G401.6 (cell line): ENCODE measurements at regions not wholly inside any gene's neighbourhood (a gene's known extent, or its start where the extent isn't known, plus 50 kb on each side); places are given as distances from the start of the nearest gene placed in this dataset.

Experiments
- FAIRE-seq: peaks from 2 replicates; lab custom pipeline; 2012; peaks lifted over from hg19 to GRCh38; lab: Jason Lieb, UNC

DNA sequence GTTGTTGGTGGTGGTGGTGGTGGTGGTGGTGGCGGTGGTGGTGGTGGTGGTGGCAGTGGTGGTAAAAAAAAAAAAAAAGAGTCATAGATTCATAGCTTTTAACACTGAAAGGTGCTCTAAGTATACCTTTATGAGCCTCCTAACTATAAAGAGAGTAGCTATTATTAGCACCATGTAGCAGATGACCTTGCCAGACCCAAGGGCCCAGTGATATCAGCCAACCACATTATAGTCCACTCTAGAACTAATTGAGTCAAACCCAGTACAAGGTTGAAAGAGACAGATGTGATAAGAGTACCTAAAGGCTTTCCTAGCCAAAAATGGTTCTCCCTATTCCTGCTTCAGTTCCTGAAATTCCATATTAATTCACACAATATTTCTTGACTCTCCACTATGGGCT lies 245.3 kb downstream of the HACE1 start:
- FAIRE-seq: no peak

DNA sequence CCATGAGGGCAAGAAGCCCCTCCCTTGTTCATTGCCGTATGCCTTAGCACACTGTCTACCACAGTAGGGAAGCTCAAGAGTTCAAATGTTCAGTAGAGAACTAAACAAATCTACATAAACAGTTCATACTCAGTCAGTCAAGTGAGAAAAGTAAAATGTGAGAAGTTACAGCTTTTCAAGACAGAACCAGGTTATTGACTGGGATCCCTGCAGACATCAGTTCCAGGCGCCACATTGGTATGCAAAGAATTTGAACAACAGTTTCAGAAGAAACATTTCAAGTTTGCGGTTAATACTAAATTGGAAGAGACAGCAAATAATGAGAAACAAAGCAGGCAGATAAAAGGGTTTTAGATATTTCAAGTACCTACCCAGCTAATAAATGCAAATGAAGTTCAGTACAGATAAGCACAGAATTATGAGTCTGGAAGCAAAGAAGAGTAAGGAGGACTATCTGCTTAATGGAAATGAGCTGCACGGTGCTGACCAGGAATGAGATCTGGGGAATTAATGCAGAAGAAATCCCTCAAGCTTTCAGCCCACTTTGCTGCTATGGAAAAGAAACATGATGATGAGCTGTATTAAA lies 246.2 kb downstream of the HACE1 start:
- FAIRE-seq: peak; percentile 96

DNA sequence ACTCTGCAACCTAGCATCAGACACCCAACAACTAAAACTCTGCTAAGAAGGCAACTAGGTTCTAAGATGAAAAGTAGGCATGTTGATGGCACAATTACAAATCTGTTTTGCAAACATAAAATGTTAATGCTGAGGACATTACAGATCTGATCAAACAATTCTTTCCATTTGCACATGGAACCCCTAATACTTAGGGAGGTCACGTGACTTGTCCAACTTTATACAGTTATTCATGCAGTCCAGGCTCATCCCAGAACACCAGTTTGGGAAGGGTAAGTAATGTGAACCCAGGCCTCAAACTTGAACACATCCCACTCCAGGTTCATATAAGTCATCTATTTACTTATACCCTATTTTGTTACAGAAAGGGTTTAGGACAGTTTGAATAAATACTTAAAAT lies 247.2 kb downstream of the HACE1 start:
- no peak for FAIRE-seq

DNA sequence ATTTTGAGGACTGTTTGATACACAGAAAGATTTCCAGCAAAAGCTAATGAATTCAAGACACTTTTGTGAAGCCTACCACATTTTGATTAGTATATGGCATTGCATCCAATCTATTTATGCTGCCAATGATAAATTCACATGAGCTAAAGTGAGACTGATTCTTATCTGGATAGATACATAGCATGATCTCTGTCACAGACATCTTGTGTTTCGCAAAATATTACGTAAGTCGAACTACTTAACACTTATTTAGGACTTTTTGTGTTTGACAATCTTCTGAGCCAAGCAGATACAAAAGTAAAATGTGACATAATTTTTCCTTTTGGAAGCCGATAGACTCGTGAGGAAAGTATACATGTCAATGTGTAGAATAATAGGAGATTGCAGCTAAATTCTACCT lies 251.6 kb downstream of the HACE1 start:
- no peak for FAIRE-seq

DNA sequence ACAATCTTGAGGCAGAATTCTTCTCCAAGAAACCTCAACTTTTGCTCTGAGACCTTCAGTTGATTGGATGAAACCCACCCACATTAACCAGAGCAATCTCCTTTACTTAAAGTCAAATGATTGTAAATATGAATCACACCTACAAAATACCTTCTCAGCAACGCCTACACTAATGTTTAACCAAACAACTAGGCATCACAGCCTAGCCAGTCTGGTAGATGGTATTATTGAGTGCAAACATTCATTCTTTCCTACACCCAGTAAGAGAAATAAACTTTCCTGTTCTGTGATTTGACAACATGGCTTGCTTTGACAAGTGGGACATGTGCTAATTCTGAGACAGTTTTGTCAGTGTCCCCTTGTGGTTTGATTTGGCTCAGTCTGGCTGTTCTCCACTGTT lies 252.2 kb downstream of the HACE1 start:
- no peak for FAIRE-seq

DNA sequence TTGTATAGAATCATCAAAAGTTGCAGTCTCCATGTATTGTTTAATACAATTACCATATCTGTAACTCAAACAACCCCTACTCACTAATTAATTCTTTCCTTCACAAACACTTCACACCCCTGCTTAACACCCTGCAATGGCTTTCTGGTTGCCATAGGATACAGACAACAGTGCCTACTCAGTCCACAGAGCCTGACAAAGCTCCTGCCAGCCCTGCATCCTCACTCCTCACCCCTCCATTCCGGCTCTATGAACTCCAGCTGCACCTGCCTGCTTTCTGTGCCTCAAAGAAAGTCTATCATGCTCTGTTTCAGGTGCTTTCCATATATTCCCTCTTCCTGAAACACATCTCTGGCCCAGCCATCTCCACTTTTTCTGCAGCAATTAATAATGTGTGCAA lies 253.4 kb downstream of the HACE1 start:
- FAIRE-seq: no peak

DNA sequence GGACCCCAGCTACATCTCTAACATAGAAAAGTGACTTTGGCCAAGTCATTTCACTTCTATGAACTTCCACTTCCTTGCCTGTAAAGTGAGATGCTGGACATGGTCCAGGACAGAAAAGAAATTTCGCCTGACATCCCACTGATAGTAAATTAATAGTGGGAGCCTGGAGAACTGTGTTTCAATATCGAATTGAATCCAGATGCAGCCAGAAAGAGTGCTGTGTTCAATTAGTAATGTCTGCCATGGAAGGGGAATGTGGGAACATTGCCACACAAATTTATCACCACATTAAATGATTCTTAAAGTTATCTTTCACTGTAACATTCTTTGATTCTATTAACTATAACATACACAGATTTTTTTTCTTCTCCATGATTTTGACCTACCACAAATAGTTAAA lies 255.0 kb downstream of the HACE1 start:
- no peak for FAIRE-seq

DNA sequence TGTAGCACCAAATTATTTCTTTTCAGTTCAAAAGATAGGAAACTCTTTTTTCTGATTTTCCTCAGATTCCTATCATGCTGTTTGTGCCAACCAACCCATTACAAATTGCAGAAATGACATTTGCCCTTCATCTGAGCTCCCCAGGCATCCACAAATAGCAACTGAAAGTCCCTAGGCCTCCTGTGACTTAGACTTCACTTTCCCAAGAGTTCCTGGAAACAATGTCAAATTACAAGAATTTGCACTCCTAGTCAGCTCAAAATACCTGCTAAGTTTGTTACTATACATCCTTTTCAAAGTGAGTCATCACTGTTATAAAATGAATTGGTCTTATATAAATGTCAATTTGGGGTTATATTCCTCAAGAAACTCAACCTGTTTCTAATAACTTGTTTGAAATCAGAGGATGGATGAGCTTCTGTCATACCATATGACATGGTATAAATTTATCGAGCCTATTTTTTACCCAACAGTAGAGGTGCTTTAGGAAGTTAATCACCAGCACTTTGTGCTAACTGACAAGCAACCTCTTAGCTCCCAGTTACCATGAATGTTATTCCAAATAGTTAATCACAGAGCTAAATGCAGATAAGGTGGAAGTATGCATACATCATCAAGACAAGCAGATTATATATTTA lies 256.5 kb downstream of the HACE1 start:
- peak; percentile 98 for FAIRE-seq

DNA sequence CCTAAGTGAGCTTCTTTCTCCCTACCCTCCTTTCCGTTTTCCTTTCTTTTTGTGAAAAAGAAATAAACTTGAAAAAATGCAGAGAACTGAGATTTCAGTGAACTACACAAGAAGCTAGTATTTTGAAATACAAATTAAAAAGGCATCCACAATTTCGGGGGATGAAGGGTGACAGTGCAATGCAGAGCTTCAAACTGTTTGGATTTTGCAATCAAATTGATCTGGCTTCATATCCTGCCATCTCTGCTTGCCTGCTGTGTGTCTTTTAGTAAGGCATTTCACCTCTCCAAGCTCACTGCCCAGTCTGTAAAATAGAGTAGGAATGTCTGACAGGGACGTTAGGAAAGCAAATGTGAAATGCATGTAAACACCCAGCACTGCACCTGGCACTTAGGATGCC lies 258.0 kb downstream of the HACE1 start:
- peak; percentile 84 for FAIRE-seq

DNA sequence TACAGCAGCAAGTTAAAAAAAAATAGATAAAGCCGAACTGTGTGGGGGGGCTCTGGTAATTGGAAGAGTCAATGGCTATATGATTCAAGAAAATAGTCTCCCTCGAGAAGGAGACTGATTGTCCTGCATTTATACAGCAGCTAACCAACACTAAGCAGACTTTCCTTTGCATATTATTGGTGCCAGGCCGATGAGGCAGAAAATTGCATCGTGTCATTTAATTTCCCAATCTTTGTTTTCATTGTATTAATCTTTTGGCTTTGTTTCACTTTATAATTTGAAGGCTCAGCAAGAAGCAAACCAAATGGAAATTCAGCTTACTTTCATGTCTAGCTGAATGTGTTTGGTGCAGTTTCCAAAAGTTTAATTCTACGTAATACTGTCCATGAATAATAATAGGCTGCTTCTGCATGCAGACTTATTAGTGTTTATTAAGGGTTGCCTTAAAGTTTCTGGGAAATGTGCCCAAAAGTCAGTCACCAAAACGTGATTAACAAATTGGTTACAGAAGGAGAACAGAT lies 258.5 kb downstream of the HACE1 start:
- FAIRE-seq: peak; percentile 50

DNA sequence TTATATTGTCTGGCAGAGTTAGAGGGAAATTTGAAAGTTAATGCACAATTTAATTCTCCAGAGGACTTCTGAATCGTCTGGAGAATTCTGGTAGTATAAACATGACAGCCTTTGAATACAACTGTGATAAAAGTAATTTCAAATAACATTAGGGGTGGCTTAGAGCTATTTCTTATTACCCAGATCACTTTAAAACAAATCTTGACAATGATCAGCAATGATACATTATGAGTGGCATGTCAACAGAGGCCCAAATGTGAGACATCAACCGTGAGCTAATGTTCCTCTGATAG lies 259.1 kb downstream of the HACE1 start:
- FAIRE-seq: peak; percentile 70

DNA sequence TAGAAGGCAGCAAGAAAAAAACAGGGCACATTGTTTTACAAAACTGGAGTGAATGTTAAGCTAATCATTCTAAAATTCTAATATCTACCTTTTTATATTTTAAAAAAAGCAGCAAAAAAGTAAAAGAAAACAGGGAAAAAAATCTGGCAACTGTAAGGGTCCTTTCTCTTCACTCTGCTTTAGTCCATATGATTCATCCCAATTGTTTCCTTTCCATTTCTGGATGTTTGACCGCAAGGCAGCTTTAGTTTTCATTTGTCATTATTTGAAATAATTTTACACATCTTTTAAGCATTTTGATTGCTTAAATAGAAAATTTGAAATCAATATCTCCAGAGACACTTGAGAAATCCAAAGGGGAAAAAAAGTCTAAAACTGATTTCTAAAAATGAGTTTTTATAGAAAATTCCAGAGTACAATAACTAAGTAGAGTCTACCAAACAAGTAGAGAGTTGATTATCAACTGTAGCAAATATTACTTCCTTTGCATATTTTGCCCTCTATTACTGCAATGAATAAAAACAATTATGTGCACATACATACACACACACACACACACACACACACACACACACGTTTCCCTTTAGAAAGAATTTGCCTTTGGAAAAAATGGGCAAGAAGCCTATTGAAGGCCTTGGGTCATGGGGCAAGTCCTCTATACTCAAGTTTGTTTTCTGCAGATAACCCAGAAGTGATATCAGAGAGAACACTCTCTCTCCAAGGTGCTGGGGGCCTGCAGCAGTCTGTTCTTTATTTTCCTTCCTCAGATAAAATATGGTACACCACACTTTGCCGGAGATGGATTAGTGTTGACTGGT lies 259.7 kb downstream of the HACE1 start:
- FAIRE-seq: peak; percentile 27

DNA sequence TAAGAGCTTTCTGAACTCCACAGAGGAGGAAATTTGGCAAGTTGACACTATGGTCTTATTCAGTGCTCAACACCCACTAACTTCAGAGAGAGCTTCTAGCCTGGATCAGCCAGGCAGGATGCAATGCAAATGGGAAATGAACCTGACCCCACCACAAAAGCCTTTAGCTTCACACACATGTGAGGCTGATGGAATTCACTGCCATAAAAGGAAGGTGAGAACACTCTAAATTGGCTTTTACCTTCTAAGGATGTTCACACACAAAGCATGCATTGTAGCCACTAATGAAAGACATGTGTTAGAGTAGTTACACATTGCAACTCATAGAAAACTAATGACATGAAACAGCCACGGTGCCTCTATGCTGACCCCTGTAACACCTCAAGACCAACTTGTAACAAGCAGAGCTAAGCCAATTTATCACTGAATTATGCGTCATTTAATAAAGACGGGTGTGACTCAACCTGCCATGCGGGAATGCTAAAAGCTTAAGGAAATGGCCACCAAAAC lies 262.1 kb downstream of the HACE1 start:
- FAIRE-seq: peak; percentile 99

DNA sequence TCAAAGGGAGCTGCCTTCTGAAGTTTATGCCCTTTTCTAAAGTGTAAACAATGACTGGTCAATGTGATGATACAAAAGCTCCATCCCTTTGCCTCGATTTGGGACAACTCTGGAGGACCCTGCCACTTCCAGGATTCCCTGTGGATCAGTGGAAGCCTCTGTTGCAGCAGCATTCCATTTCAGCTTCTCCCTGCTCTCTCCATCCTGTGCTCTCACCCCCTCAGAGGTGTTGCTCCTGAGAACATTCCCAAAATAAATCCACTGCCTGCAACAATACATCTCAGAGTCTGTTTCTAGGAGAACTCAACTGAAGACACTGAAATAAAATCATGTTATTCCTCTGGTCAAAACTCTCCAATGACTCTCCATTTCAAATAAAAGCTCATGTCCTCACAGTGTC lies 263.6 kb downstream of the HACE1 start:
- FAIRE-seq: no peak

DNA sequence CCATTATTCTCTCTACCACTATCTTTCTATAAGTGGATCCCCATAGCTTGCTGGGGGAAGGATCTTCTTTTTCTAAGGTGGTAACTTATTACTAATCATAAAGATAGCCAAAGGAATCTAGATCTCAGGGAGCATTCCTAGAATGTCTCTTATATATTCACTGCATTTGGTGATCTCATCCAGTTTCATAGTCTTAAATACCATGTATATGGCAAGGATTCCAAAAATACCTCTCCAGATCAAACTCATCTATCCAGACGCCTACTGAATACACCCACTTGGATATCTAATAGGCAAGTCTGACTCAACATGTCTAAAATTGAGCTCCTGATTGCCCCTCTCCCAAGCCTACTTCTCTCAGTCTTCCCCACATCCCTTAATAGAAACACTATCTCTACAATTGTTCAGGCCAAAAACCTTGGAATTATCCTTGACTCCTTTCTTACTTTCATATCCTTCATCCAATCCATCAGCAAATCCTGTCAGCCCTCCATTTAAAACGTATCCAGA lies 264.4 kb downstream of the HACE1 start:
- no peak for FAIRE-seq

DNA sequence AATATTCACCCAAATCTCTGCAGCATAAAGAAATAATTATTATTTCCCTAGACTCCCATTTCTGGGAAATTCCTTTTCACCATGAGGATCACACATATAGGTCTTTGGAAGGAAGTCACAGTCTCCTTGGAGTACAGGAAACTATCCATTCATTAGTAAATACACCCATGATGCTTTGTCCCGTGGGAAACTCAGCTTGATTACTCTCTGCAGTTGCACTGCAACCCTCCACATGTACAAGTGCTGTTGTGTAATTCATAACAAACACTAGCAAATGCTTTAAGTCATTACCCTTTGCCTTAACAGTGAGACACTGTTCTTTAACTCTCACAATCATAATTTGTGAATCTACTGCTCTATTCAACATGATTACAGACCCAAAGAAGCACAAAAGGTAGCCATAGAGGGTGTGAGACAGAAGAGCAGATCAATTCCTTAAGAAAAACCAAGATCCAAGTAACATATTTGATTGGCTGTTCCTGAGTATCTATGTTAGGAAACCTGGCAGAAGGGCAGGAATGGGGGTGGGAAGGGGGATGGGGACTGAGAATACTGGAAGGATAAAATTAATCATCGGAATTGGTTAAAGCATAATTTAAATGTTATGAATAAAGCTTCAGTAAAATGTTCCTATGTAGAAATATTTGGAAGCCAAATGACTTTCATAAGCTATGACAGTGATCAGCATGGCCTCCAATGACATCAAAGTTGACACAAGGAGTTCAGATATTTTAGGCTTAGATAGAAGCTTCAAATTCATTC lies 268.0 kb downstream of the HACE1 start:
- peak; percentile 8 for FAIRE-seq

DNA sequence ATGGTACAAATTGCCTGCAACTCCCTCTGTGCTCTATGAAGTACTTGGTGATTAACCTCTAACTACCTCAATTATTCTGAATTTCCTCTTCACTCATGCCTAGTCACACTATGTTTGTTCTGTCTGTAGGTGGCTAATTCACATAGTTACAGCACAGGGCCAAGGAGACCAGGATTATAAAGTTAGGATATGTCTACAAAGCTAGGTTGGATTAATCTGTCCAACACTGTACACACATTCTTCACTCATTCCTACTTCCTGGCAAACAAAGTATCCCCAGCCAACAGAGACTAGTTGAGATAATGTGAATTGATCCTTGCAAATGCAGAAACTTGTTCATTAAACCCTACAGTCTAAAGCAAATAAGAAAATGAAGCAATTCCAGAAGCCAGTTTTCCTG lies 269.8 kb downstream of the HACE1 start:
- peak; percentile 93 for FAIRE-seq

DNA sequence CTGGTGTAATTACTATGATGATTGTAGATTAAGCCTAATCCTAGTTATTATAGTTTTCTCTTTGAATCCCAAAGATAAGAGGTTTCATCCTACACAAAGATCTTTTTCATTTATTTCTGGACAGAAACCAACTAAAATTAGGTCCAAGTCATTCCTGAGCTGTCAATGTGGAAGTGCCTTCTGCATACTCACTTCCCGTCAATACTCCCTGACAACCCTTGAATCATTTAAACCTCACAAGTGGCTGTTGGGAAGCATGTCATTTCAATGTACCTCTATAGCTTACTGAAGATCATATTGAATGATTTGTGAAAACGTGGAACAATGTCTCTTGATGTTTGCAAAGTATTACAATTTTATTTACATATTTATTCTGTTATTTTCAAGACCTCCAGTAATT lies 274.1 kb downstream of the HACE1 start:
- FAIRE-seq: no peak

DNA sequence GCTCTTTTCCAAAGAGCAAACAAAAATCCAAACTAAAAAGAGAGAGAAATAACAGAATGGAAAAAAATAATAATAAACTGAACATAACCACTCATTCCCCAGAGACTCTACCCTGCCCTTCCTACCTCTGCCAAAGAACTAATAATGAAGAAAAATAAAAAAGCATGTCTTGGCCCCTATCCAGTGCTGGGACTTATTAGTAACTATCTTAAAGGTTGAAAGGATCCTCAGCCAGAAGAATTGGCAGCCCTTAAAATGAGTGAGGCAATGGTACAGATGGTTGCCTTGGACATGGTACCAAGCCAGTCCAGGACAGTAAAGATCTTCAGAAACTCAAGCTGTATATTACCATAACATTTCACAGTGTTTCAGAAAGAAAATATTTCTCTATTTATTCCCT lies 279.3 kb downstream of the HACE1 start:
- no peak for FAIRE-seq

DNA sequence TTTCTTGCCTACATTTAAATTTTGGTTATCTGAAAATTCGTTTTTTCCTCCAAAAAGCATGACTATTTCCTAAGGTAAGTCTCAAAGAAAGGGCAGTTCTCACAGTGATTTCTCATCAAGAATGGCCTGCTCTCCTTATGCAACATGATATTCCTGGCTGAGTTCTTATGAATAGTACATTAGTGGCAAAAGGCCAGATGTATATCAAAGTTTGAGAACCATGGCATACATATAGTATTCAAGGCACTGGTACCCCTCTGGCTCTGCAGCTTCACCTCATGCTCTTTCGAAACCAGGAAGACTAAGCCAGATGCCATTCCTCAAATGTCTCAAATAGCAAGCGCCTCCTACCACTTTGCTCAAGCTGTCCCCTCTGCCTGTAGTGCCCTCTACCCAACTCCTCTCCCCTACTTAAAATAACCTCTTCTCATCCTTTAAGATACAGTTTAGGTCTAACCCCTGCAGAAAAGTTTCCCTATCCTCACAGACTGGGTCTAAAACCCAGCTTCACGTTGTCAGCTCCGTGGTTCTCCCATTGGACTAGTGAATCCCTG lies 280.3 kb downstream of the HACE1 start:
- no peak for FAIRE-seq

DNA sequence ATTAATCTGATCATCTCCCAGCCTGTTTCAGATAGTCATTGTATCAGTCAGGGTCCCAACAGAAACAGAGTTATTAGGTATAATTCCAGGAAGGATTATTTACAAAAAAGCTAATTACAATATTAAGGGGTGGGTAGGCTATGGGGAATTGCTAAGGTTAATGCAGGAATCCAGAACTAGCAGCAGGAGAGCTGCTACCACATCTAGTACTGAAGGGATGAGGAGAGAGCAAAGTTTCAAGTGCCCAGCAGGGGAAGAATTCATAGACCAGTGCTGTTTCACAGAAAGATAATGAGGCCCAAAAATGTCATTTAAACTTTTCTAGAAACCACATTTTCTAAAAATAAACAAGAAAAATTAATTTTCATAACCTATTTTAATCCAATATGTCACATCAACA lies 284.2 kb downstream of the HACE1 start:
- peak; percentile 94 for FAIRE-seq

DNA sequence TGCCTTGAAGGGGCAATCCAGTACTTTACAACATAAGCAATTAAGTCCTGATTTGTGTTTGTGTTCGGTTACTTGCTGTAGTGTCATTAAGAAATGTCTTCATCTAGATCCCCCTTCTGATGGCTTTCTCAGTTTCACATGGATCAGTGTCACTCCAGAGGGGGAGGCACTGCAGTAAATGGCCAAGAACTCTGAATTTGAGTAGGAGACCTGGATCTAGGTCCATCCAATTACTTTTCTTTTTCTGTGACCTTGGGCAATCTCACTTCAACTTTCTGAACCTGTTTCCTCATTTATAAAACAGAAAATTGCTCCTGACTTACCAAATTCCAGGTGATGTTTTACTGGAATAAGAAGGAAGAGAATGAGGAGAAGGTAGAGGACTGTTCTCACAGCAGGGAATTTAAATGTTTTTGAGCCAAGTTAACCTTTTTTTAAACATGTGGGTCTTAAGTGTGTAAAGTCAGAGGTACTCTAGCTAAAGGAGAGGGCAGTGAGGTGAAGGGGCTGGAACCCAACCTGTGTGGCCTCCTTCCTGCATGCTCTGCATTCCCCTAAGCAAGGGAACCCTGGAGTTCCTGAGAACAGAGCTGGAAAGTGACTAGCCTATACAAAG lies 285.5 kb downstream of the HACE1 start:
- FAIRE-seq: no peak
